GM23338 (cell line): ENCODE measurements at regions not wholly inside any gene's neighbourhood (a gene's known extent, or its start where the extent isn't known, plus 50 kb on each side); places are given as distances from the start of the nearest gene placed in this dataset.

ENCODE experiments used
- CREB1 ChIP-seq: fragments of 250-450 bp; sonication (Bioruptor Pico); IDR thresholded peaks from 2 replicates; pipeline ENCODE4 v1.5.0; 2020; ENCODE audit warnings: low read depth, mild to moderate bottlenecking, moderate library complexity
- EZH2 ChIP-seq: fragments of 200-600 bp; sonication (generic); IDR thresholded peaks from one replicate; pipeline ENCODE4 v1.8.0; 2017; ENCODE audit warnings: antibody characterized with exemption, mild to moderate bottlenecking, low read depth; ENCODE audit not compliant: unreplicated experiment
- EZH2phosphoT487 ChIP-seq: fragments of 200-600 bp; sonication (generic); IDR thresholded peaks from one replicate; pipeline ENCODE4 v1.8.1; 2018; ENCODE audit warnings: antibody characterized with exemption; ENCODE audit not compliant: unreplicated experiment
- JUNB ChIP-seq: IDR thresholded peaks from one replicate; pipeline ENCODE4 v1.6.1; 2016; ENCODE audit warnings: antibody characterized with exemption; ENCODE audit not compliant: unreplicated experiment
- NANOG ChIP-seq: IDR thresholded peaks from 2 replicates; pipeline ENCODE4 v1.6.1; 2016; ENCODE audit warnings: antibody characterized with exemption, borderline replicate concordance
- POLR2AphosphoS5 ChIP-seq: IDR thresholded peaks from 2 replicates; pipeline ENCODE4 v1.6.1; 2016; ENCODE audit warnings: antibody characterized with exemption, low read depth
- STAT1 ChIP-seq: IDR thresholded peaks from one replicate; pipeline ENCODE4 v1.6.1; 2016; ENCODE audit warnings: antibody characterized with exemption; ENCODE audit not compliant: unreplicated experiment
- ZNF114 ChIP-seq: fragments of 250-450 bp; sonication (Bioruptor Pico); IDR thresholded peaks from 2 replicates; pipeline ENCODE4 v1.5.0; 2020; ENCODE audit warnings: mild to moderate bottlenecking, moderate library complexity
- ZNF331 ChIP-seq: fragments of 250-450 bp; sonication (Bioruptor Pico); IDR thresholded peaks from 2 replicates; pipeline ENCODE4 v1.5.0; 2020; ENCODE audit warnings: low read depth, mild to moderate bottlenecking, moderate library complexity
- TF ChIP-seq, protein P1 (sequence below), 2 experiments: fragments of 200-600 bp in 1 of 2; sonication (generic) in 1 of 2; conservative IDR thresholded peaks; 2 replicates each; pipeline versions ENCODE4 v1.5.1 to v1.6.1; 2016 to 2017; ENCODE audit warnings: antibody characterized with exemption in 2 of 2, low read depth in 2 of 2, mild to moderate bottlenecking in 2 of 2, moderate library complexity in 1 of 2
- TF ChIP-seq, protein P2 (sequence below): IDR thresholded peaks from one replicate; pipeline ENCODE4 v1.6.1; 2018; ENCODE audit warnings: antibody characterized with exemption; ENCODE audit not compliant: unreplicated experiment
- TF ChIP-seq, protein P3 (sequence below): IDR thresholded peaks from 2 replicates; pipeline ENCODE4 v1.6.1; 2016; ENCODE audit warnings: antibody characterized with exemption
- TF ChIP-seq, protein P4 (sequence below): fragments of 250-450 bp; sonication (Bioruptor Pico); IDR thresholded peaks from 2 replicates; pipeline ENCODE4 v1.5.0; 2020; ENCODE audit warnings: mild to moderate bottlenecking, moderate library complexity

DNA sequence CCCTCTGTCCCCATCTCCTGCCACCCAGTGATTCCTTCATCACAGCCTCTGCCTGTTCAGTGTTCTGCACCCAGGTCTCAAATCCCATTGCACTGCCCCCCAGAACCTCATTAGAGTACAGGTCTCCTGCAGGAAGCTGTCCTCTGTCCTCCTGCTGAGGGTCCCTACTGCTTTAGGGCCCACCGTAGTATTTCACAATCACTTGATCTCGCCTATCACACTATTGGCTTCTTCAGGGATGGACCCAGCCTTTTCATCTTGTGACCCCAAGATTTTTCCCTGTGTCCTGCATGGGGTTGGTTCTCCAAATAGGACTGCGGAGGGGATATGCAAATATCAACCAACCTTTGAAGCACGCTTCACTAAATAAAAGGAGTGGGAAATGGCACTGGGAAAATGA lies 331.1 kb upstream of the AJAP1 start:
- TF ChIP-seq, protein P1, sequence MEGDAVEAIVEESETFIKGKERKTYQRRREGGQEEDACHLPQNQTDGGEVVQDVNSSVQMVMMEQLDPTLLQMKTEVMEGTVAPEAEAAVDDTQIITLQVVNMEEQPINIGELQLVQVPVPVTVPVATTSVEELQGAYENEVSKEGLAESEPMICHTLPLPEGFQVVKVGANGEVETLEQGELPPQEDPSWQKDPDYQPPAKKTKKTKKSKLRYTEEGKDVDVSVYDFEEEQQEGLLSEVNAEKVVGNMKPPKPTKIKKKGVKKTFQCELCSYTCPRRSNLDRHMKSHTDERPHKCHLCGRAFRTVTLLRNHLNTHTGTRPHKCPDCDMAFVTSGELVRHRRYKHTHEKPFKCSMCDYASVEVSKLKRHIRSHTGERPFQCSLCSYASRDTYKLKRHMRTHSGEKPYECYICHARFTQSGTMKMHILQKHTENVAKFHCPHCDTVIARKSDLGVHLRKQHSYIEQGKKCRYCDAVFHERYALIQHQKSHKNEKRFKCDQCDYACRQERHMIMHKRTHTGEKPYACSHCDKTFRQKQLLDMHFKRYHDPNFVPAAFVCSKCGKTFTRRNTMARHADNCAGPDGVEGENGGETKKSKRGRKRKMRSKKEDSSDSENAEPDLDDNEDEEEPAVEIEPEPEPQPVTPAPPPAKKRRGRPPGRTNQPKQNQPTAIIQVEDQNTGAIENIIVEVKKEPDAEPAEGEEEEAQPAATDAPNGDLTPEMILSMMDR (conservative IDR thresholded peaks at IDR 0.05; ENCODE audit: low read depth in 2 of 2) = no peak
- TF ChIP-seq, protein P2, sequence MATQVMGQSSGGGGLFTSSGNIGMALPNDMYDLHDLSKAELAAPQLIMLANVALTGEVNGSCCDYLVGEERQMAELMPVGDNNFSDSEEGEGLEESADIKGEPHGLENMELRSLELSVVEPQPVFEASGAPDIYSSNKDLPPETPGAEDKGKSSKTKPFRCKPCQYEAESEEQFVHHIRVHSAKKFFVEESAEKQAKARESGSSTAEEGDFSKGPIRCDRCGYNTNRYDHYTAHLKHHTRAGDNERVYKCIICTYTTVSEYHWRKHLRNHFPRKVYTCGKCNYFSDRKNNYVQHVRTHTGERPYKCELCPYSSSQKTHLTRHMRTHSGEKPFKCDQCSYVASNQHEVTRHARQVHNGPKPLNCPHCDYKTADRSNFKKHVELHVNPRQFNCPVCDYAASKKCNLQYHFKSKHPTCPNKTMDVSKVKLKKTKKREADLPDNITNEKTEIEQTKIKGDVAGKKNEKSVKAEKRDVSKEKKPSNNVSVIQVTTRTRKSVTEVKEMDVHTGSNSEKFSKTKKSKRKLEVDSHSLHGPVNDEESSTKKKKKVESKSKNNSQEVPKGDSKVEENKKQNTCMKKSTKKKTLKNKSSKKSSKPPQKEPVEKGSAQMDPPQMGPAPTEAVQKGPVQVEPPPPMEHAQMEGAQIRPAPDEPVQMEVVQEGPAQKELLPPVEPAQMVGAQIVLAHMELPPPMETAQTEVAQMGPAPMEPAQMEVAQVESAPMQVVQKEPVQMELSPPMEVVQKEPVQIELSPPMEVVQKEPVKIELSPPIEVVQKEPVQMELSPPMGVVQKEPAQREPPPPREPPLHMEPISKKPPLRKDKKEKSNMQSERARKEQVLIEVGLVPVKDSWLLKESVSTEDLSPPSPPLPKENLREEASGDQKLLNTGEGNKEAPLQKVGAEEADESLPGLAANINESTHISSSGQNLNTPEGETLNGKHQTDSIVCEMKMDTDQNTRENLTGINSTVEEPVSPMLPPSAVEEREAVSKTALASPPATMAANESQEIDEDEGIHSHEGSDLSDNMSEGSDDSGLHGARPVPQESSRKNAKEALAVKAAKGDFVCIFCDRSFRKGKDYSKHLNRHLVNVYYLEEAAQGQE = no peak
- TF ChIP-seq EZH2 = no peak
- TF ChIP-seq, protein P3, sequence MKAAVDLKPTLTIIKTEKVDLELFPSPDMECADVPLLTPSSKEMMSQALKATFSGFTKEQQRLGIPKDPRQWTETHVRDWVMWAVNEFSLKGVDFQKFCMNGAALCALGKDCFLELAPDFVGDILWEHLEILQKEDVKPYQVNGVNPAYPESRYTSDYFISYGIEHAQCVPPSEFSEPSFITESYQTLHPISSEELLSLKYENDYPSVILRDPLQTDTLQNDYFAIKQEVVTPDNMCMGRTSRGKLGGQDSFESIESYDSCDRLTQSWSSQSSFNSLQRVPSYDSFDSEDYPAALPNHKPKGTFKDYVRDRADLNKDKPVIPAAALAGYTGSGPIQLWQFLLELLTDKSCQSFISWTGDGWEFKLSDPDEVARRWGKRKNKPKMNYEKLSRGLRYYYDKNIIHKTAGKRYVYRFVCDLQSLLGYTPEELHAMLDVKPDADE = no peak
- TF ChIP-seq EZH2phosphoT487 = no peak
- no peak for TF ChIP-seq CREB1 (CRISPR knock-in tag)
- no peak for TF ChIP-seq POLR2AphosphoS5
- no peak for TF ChIP-seq JUNB
- no peak for TF ChIP-seq ZNF114
- TF ChIP-seq STAT1 = no peak
- TF ChIP-seq NANOG = no peak
- no peak for TF ChIP-seq ZNF331 (CRISPR knock-in tag)
- TF ChIP-seq, protein P4, sequence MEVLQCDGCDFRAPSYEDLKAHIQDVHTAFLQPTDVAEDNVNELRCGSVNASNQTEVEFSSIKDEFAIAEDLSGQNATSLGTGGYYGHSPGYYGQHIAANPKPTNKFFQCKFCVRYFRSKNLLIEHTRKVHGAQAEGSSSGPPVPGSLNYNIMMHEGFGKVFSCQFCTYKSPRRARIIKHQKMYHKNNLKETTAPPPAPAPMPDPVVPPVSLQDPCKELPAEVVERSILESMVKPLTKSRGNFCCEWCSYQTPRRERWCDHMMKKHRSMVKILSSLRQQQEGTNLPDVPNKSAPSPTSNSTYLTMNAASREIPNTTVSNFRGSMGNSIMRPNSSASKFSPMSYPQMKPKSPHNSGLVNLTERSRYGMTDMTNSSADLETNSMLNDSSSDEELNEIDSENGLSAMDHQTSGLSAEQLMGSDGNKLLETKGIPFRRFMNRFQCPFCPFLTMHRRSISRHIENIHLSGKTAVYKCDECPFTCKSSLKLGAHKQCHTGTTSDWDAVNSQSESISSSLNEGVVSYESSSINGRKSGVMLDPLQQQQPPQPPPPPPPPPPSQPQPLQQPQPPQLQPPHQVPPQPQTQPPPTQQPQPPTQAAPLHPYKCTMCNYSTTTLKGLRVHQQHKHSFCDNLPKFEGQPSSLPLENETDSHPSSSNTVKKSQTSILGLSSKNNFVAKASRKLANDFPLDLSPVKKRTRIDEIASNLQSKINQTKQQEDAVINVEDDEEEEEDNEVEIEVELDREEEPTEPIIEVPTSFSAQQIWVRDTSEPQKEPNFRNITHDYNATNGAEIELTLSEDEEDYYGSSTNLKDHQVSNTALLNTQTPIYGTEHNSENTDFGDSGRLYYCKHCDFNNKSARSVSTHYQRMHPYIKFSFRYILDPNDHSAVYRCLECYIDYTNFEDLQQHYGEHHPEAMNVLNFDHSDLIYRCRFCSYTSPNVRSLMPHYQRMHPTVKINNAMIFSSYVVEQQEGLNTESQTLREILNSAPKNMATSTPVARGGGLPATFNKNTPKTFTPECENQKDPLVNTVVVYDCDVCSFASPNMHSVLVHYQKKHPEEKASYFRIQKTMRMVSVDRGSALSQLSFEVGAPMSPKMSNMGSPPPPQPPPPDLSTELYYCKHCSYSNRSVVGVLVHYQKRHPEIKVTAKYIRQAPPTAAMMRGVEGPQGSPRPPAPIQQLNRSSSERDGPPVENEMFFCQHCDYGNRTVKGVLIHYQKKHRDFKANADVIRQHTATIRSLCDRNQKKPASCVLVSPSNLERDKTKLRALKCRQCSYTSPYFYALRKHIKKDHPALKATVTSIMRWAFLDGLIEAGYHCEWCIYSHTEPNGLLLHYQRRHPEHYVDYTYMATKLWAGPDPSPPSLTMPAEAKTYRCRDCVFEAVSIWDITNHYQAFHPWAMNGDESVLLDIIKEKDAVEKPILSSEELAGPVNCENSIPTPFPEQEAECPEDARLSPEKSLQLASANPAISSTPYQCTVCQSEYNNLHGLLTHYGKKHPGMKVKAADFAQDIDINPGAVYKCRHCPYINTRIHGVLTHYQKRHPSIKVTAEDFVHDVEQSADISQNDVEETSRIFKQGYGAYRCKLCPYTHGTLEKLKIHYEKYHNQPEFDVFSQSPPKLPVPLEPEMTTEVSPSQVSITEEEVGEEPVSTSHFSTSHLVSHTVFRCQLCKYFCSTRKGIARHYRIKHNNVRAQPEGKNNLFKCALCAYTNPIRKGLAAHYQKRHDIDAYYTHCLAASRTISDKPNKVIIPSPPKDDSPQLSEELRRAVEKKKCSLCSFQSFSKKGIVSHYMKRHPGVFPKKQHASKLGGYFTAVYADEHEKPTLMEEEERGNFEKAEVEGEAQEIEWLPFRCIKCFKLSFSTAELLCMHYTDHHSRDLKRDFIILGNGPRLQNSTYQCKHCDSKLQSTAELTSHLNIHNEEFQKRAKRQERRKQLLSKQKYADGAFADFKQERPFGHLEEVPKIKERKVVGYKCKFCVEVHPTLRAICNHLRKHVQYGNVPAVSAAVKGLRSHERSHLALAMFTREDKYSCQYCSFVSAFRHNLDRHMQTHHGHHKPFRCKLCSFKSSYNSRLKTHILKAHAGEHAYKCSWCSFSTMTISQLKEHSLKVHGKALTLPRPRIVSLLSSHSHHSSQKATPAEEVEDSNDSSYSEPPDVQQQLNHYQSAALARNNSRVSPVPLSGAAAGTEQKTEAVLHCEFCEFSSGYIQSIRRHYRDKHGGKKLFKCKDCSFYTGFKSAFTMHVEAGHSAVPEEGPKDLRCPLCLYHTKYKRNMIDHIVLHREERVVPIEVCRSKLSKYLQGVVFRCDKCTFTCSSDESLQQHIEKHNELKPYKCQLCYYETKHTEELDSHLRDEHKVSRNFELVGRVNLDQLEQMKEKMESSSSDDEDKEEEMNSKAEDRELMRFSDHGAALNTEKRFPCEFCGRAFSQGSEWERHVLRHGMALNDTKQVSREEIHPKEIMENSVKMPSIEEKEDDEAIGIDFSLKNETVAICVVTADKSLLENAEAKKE (CRISPR knock-in tag) = no peak
